ENCODE measurements at regions not wholly inside any gene's neighbourhood (a gene's known extent, or its start where the extent isn't known, plus 50 kb on each side); places are given as distances from the start of the nearest gene placed in this dataset.
A peak's percentile ranks its signal among the peaks of the same experiment; 100 is the strongest.

GRCh38 chr11:7874056-7874455 lies 57.0 kb downstream of the OR10A6 start:
- DNase-seq, result no peak

- DNase-seq, result no peak
Observed at GRCh38 chr11:7872890-7873289, 58.2 kb downstream of the OR10A6 start.

- no peak for DNase-seq
Observed at GRCh38 chr11:7871056-7871455, 60.0 kb downstream of the OR10A6 start.

- DNase-seq, result no peak
Observed at GRCh38 chr11:7869467-7869866, 61.6 kb downstream of the OR10A6 start.

GRCh38 chr11:7861292-7861691 lies 64.5 kb upstream of the OR5P2 start:
- peak; percentile 73 for DNase-seq

- peak; percentile 58 for DNase-seq
Observed at GRCh38 chr11:7860844-7861243, 64.1 kb upstream of the OR5P2 start.

GRCh38 chr11:7858006-7858405 lies 61.3 kb upstream of the OR5P2 start:
- no peak for DNase-seq

GRCh38 chr11:7851391-7851790 lies 54.6 kb upstream of the OR5P2 start:
- DNase-seq, result peak; percentile 55

GRCh38 chr11:7849018-7849417 lies 52.3 kb upstream of the OR5P2 start:
- no peak for DNase-seq

Data from DMS53 (cell line).